IMR-90 (cell line): ENCODE measurements at regions not wholly inside any gene's neighbourhood (a gene's known extent, or its start where the extent isn't known, plus 50 kb on each side); places are given as distances from the start of the nearest gene placed in this dataset.

Experiments used
- ATAC-seq: fragments of 200-7000 bp; cut with Tn5 transposase; 2 replicates; pipeline ENCODE4 v1.9.1; 2020; ENCODE audit warnings: low read depth, mild to moderate bottlenecking, moderate library complexity
- BruUV-seq: library from RNA; stranded (reverse); fragments of 400-500 nt; replicated peaks from 2 replicates; lab custom pipeline; 2021; lab: Mats Ljungman, UMichigan
- CTCF ChIA-PET: fragments of 300-600 bp; formaldehyde crosslinking; extraction: SDS; loops from one replicate; lab custom pipeline; 2021; ENCODE audit warnings: antibody characterized with exemption; lab: Yijun Ruan, JAX
- POLR2A ChIA-PET: fragments of 300-600 bp; sonication (Branson Sonifier 250); formaldehyde crosslinking; loops from one replicate; lab custom pipeline; 2022; ENCODE audit warnings: antibody characterized with exemption; ENCODE audit not compliant: unreplicated experiment; lab: Charles Lee
- DNase-seq: peaks from one replicate; pipeline ENCODE4 v3.0.0; 2013
- H2AFZ ChIP-seq: replicated peaks from 2 replicates; pipeline ENCODE3; 2013; ENCODE audit warnings: low read length, mild to moderate bottlenecking; ENCODE audit not compliant: poor library complexity
- H2AK5ac ChIP-seq: 2 replicates; pipeline ENCODE4 v1.6.1; 2013; ENCODE audit warnings: low read depth, low read length, inconsistent platforms
- H2AK9ac ChIP-seq: replicated peaks from 2 replicates; pipeline ENCODE3; 2013; ENCODE audit warnings: mild to moderate bottlenecking, low read depth, low read length, moderate library complexity; ENCODE audit not compliant: poor library complexity
- H2BK120ac ChIP-seq: 2 replicates; pipeline ENCODE4 v1.6.1; 2013; ENCODE audit warnings: low read depth, low read length, inconsistent platforms
- H2BK15ac ChIP-seq: 3 replicates; pipeline ENCODE4 v1.6.1; 2013; ENCODE audit warnings: low read depth, low read length, inconsistent platforms
- H2BK20ac ChIP-seq: 2 replicates; pipeline ENCODE4 v1.6.1; 2013; ENCODE audit warnings: low read depth, mild to moderate bottlenecking, inconsistent platforms, low read length, moderate library complexity
- H2BK5ac ChIP-seq: 2 replicates; pipeline ENCODE4 v1.6.1; 2013; ENCODE audit warnings: mild to moderate bottlenecking, low read depth, low read length, inconsistent platforms; ENCODE audit not compliant: poor library complexity, severe bottlenecking
- H3K14ac ChIP-seq: replicated peaks from 2 replicates; pipeline ENCODE4 v1.6.1; 2013; ENCODE audit warnings: low read depth, low read length, inconsistent platforms
- H3K18ac ChIP-seq: 2 replicates; pipeline ENCODE4 v1.6.1; 2013; ENCODE audit warnings: low read depth, low read length, control low read depth
- H3K23ac ChIP-seq: 2 replicates; pipeline ENCODE4 v1.6.1; 2013; ENCODE audit warnings: low read depth, low read length, inconsistent platforms
- H3K27ac ChIP-seq: 2 replicates; pipeline ENCODE4 v1.5.1; 2013; ENCODE audit warnings: mild to moderate bottlenecking, control low read depth, low read length; ENCODE audit not compliant: insufficient read depth
- H3K27me3 ChIP-seq: 2 replicates; pipeline ENCODE4 v1.6.1; 2013; ENCODE audit warnings: low read length; ENCODE audit not compliant: control insufficient read depth, insufficient read depth
- H3K36me3 ChIP-seq: 2 replicates; pipeline ENCODE4 v1.6.1; 2013; ENCODE audit warnings: low read length, mixed read lengths; ENCODE audit not compliant: control insufficient read depth, insufficient read depth
- H3K4ac ChIP-seq: 2 replicates; pipeline ENCODE4 v1.6.1; 2013; ENCODE audit warnings: low read depth, low read length, inconsistent platforms
- H3K4me1 ChIP-seq: 2 replicates; pipeline ENCODE4 v1.6.1; 2013; ENCODE audit warnings: low read length, mixed read lengths; ENCODE audit not compliant: control insufficient read depth, insufficient read depth
- H3K4me2 ChIP-seq: 2 replicates; pipeline ENCODE4 v1.6.1; 2013; ENCODE audit warnings: low read depth, mild to moderate bottlenecking, control low read depth, low read length, moderate library complexity
- H3K4me3 ChIP-seq: 2 replicates; pipeline ENCODE4 v1.5.1; 2013; ENCODE audit warnings: low read depth, mild to moderate bottlenecking, control low read depth, low read length, moderate library complexity; ENCODE audit not compliant: insufficient read depth
- H3K56ac ChIP-seq: 2 replicates; pipeline ENCODE4 v1.6.1; 2013; ENCODE audit warnings: low read length, inconsistent platforms; ENCODE audit not compliant: insufficient read depth; ENCODE audit errors: extremely low read depth
- H3K79me1 ChIP-seq, 2 experiments: 2 replicates each; pipeline ENCODE4 v1.6.1; 2013; ENCODE audit warnings: low read length in 2 of 2, inconsistent platforms in 1 of 2, low read depth in 1 of 2
- H3K9ac ChIP-seq: 2 replicates; pipeline ENCODE4 v1.6.1; 2013; ENCODE audit warnings: low read depth, low read length, control low read depth
- H3K9me1 ChIP-seq: 2 replicates; pipeline ENCODE4 v1.6.1; 2013; ENCODE audit warnings: low read length, inconsistent platforms; ENCODE audit not compliant: insufficient read depth
- H3K9me3 ChIP-seq: 2 replicates; pipeline ENCODE4 v1.6.1; 2013; ENCODE audit warnings: low read length; ENCODE audit not compliant: control insufficient read depth, insufficient read depth
- H4K20me1 ChIP-seq: 2 replicates; pipeline ENCODE4 v1.6.1; 2013; ENCODE audit warnings: low read length, inconsistent platforms; ENCODE audit not compliant: insufficient read depth
- H4K5ac ChIP-seq: 2 replicates; pipeline ENCODE4 v1.6.1; 2013; ENCODE audit warnings: mild to moderate bottlenecking, low read depth, low read length, control low read depth
- H4K8ac ChIP-seq, 2 experiments: 2 replicates each; pipeline ENCODE4 v1.6.1; 2013; ENCODE audit warnings: low read depth in 2 of 2, low read length in 2 of 2, control low read depth in 1 of 2, inconsistent platforms in 1 of 2
- H4K91ac ChIP-seq: 2 replicates; pipeline ENCODE4 v1.6.1; 2013; ENCODE audit warnings: low read depth, low read length, inconsistent platforms; ENCODE audit not compliant: insufficient read depth
- BHLHE40 ChIP-seq: fragments of 150-350 bp; IDR thresholded peaks from 2 replicates; pipeline ENCODE4 v1.6.1; 2016; ENCODE audit warnings: mild to moderate bottlenecking, low read depth, low read length
- CHD1 ChIP-seq: IDR thresholded peaks from 2 replicates; pipeline ENCODE4 v1.6.1; 2012; ENCODE audit warnings: low read depth, low read length, improper control_type of control experiment
- CTCF ChIP-seq: conservative IDR thresholded peaks from 2 replicates; pipeline ENCODE4 v1.5.1; 2012; ENCODE audit warnings: mild to moderate bottlenecking, low read depth, low read length, improper control_type of control experiment
- FOS ChIP-seq: fragments of 150-350 bp; IDR thresholded peaks from 2 replicates; pipeline ENCODE4 v1.6.1; 2016; ENCODE audit warnings: low read depth, low read length
- MXI1 ChIP-seq: IDR thresholded peaks from 2 replicates; pipeline ENCODE4 v1.6.1; 2012; ENCODE audit warnings: low read depth, mild to moderate bottlenecking, low read length, moderate library complexity, borderline replicate concordance
- NFE2L2 ChIP-seq: fragments of 150-350 bp; IDR thresholded peaks from 2 replicates; pipeline ENCODE4 v1.6.1; 2016; ENCODE audit warnings: low read depth, mild to moderate bottlenecking, low read length
- POLR2A ChIP-seq: IDR thresholded peaks from 2 replicates; pipeline ENCODE4 v1.6.1; 2012; ENCODE audit warnings: mild to moderate bottlenecking, low read depth, low read length
- RAD21 ChIP-seq: IDR thresholded peaks from 2 replicates; pipeline ENCODE4 v1.6.1; 2012; ENCODE audit warnings: low read length, improper control_type of control experiment
- RCOR1 ChIP-seq: IDR thresholded peaks from 2 replicates; pipeline ENCODE4 v1.6.1; 2012; ENCODE audit warnings: mild to moderate bottlenecking, low read length, improper control_type of control experiment; ENCODE audit not compliant: insufficient replicate concordance
- WGBS, 2 experiments: methylation state at CpG; one replicate each; pipeline versions ENCODE4 v1.1.5 to v1.1.7; 2013; ENCODE audit warnings: missing lambda C conversion rate in 2 of 2; ENCODE audit not compliant: insufficient read length in 1 of 2; ENCODE audit errors: extremely low coverage in 2 of 2; 5-methylcytosine and 5-hydroxymethylcytosine counted together
- dilution Hi-C: fragments of 300-500 bp; cut with HindIII; formaldehyde crosslinking; loops from one replicate; pipeline ENCODE4 v1.14.3; 2018; ENCODE audit warnings: low sequenced_read_pairs; ENCODE audit not compliant: unreplicated experiment
- in situ Hi-C: fragments of 300-500 bp; cut with MboI; formaldehyde crosslinking; loops from 3 replicates; pipeline ENCODE4 v1.14.3; 2019; ENCODE audit warnings: low sequenced_read_pairs, inconsistent platforms, mixed read lengths
- intact Hi-C: fragments of 100-400 bp; cut with micrococcal nuclease; formaldehyde crosslinking; loops from 2 replicates; pipeline ENCODE4 v1.10.0; 2022
- TF ChIP-seq, protein P1 (sequence below): fragments of 150-350 bp; IDR thresholded peaks from 2 replicates; pipeline ENCODE4 v1.6.1; 2017; ENCODE audit warnings: mild to moderate bottlenecking, antibody characterized with exemption, low read length, low read depth
- TF ChIP-seq, protein P2 (sequence below): fragments of 150-350 bp; IDR thresholded peaks from 2 replicates; pipeline ENCODE4 v1.6.1; 2016; ENCODE audit warnings: low read depth, mild to moderate bottlenecking, low read length, moderate library complexity, borderline replicate concordance

DNA sequence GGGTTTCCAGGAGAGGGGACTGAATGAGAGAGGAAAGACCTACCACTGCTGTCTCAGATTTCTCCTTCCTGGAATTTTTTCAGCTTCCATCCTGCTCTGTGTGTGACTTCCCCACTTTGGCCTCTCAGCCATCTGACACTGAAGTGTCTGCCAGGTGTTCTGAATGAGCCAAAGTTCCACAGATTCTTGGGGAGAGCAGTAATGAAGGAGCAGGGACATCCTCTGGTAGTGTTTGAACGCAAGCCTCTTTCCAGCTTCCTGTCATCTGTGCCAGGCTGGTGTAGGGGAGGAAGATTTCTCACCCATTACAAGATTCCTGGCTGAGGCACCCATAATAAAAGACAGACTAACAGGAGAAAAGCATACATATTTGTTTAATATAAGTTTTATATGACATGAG, 141.7 kb upstream of the NRXN3 start:
- H3K79me1 ChIP-seq, result no peaks in the 10 kb centered on the region
- H3K36me3 ChIP-seq, result no peaks in the 10 kb centered on the region
- no peak overlapping the region for H4K8ac ChIP-seq
- H3K9me1 ChIP-seq, result no peaks in the 10 kb centered on the region
- BruUV-seq, result no TSS peak
- CTCF ChIA-PET, result no interaction called here
- H3K4me3 ChIP-seq, result no peak overlapping the region
- H2AK9ac ChIP-seq, result no peak overlapping the region
- WGBS, 2 experiments, result no CpG with 5 or more reads among the region's 1 CpG
- intact Hi-C loops, result loop anchor here (10.0 kb wide), 1 partner anchor 164 kb away; no protein-coding TSS in a partner anchor
- no peak overlapping the region for H2BK15ac ChIP-seq
- POLR2A ChIA-PET, result no interaction called here
- no peak overlapping the region for H3K27ac ChIP-seq
- no peak overlapping the region for H2AK5ac ChIP-seq
- H3K56ac ChIP-seq, result no peak overlapping the region
- H3K18ac ChIP-seq, result no peak overlapping the region
- no peak overlapping the region for H3K9ac ChIP-seq
- dilution Hi-C loops, result no loop called here
- H3K14ac ChIP-seq, result no peak overlapping the region
- H3K23ac ChIP-seq, result no peak overlapping the region
- no peak overlapping the region for H2BK20ac ChIP-seq
- no peak overlapping the region for H3K4me2 ChIP-seq
- no peak overlapping the region for H2AFZ ChIP-seq
- H4K5ac ChIP-seq, result no peak overlapping the region
- no peak for TF ChIP-seq RCOR1
- TF ChIP-seq, protein P1, sequence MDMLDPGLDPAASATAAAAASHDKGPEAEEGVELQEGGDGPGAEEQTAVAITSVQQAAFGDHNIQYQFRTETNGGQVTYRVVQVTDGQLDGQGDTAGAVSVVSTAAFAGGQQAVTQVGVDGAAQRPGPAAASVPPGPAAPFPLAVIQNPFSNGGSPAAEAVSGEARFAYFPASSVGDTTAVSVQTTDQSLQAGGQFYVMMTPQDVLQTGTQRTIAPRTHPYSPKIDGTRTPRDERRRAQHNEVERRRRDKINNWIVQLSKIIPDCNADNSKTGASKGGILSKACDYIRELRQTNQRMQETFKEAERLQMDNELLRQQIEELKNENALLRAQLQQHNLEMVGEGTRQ, result no peak
- no peak for TF ChIP-seq MXI1
- TF ChIP-seq NFE2L2, result no peak
- TF ChIP-seq CHD1, result no peak
- no peak for TF ChIP-seq RAD21
- TF ChIP-seq, protein P2, sequence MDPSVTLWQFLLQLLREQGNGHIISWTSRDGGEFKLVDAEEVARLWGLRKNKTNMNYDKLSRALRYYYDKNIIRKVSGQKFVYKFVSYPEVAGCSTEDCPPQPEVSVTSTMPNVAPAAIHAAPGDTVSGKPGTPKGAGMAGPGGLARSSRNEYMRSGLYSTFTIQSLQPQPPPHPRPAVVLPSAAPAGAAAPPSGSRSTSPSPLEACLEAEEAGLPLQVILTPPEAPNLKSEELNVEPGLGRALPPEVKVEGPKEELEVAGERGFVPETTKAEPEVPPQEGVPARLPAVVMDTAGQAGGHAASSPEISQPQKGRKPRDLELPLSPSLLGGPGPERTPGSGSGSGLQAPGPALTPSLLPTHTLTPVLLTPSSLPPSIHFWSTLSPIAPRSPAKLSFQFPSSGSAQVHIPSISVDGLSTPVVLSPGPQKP, result no peak
- TF ChIP-seq CTCF, result no peak
- TF ChIP-seq POLR2A, result no peak
- TF ChIP-seq FOS, result no peak
- no peak for TF ChIP-seq BHLHE40
- H3K9me3 ChIP-seq, result peaks cover 4% of the 10 kb centered on the region; the same call in 1 of the 2 replicates
- no peak for ATAC-seq
- no peaks in the 10 kb centered on the region for H4K20me1 ChIP-seq
- H4K91ac ChIP-seq, result no peak overlapping the region
- DNase-seq, result no peak
- no peak overlapping the region for H2BK120ac ChIP-seq
- no peaks in the 10 kb centered on the region for H3K27me3 ChIP-seq
- H3K4ac ChIP-seq, result no peak overlapping the region
- H3K4me1 ChIP-seq, result no peaks in the 10 kb centered on the region
- in situ Hi-C loops, result no loop called here
- no peak overlapping the region for H2BK5ac ChIP-seq
